ENCODE measurements at regions not wholly inside any gene's neighbourhood (a gene's known extent, or its start where the extent isn't known, plus 50 kb on each side); places are given as distances from the start of the nearest gene placed in this dataset.

DNA sequence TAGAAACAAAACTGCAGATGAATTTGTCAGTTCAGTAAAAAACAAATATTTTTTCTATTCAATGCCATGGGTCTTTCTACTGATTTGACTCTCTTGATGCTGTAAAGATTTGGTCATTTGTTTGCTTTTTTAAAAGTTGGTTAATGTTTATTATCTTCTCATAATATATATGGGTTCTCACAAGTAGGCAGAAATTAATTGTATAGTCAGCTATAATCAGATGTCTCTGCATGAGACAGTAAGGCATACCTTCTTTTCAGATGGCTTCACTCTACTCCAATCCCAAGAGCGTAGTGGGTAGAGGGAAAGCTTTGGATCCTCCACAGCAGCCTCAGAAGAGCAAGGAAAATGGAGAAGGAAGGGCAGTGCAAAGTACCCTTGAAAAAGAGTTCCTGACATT, 1202.9 kb upstream of the CELF4 start:
- TF ChIP-seq FOXA1 (IDR thresholded peaks at IDR 0.05) (no peak), CTCF (IDR thresholded peaks at IDR 0.05; ENCODE audit: low read depth, low read length, missing input control) (no peak), REST (IDR thresholded peaks at IDR 0.05) (no peak), HNF4G (IDR thresholded peaks at IDR 0.05) (no peak), SP1 (IDR thresholded peaks at IDR 0.05) (no peak), GABPA (IDR thresholded peaks at IDR 0.05 in 1 of 2, conservative IDR thresholded peaks at IDR 0.05 in 1 of 2) (no peak), EGR1 (IDR thresholded peaks at IDR 0.05; ENCODE audit: low read depth in 2 of 2) (no peak)
- TF ChIP-seq, protein P1, sequence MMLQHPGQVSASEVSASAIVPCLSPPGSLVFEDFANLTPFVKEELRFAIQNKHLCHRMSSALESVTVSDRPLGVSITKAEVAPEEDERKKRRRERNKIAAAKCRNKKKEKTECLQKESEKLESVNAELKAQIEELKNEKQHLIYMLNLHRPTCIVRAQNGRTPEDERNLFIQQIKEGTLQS (IDR thresholded peaks at IDR 0.05): no peak

Data from liver (tissue), 3 donors.